ENCODE measurements at regions not wholly inside any gene's neighbourhood (a gene's known extent, or its start where the extent isn't known, plus 50 kb on each side); places are given as distances from the start of the nearest gene placed in this dataset.

DNA sequence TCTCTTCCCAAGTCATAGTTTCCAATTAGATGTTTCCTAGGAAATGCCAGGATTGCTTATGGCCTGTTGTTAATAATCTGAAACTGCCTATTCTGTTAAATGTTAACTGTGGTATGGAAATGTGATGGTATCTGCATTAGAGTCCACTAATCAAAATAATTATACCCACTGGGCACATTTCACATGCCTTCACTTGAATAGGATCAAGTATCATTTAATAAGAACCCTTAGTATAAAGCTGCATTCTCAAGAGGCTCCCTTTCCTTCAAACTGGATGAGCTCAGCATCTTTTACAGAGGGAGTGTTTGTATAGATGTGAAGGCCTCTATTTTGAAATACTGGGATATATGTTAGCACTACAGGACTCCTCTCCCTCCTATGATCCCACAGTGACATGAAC, 477.2 kb upstream of the VRK2 start:
- intact Hi-C loops (cut with micrococcal nuclease; ENCODE audit: unreplicated experiment) = no loop called here

DNA sequence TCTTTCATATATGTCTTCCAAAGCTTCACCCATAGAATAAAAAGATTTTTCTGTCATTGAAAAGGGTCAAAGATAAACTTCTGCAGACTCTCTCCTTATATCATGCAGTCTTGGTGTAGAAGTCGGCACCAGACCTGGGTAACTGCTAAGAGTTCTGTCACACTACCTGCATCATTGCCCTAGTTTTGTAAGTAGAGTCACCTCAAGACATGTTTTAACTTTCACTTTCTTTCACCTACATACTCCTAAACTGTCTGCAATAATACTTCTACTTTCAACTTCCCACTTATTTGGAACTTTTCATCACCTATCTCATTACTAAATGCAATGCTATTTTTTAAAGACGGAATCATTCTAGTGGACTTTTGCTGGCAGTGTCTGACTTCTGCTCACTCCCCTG, 475.6 kb upstream of the VRK2 start:
- Mint-ChIP-seq H3K36me3 (ENCODE audit: insufficient read depth, unreplicated experiment) (no peaks in the 10 kb centered on the region), H3K9me3 (ENCODE audit: unreplicated experiment) (no peaks in the 10 kb centered on the region), H3K4me3 (ENCODE audit: unreplicated experiment) (no peak overlapping the region), H3K4me1 (ENCODE audit: low read depth, unreplicated experiment) (peaks cover 6% of the 10 kb centered on the region), H3K27ac (ENCODE audit: unreplicated experiment) (no peak overlapping the region), H3K27me3 (ENCODE audit: insufficient read depth, unreplicated experiment) (no peaks in the 10 kb centered on the region)
- intact Hi-C loops (cut with micrococcal nuclease; ENCODE audit: unreplicated experiment) = no loop called here
- no peaks in the 10 kb centered on the region for H3K36me3 ChIP-seq (ENCODE audit: control insufficient read depth, insufficient read depth, low read length)
- no TSS peak for BruUV-seq (replicated peaks)
- no peak overlapping the region for H3K4me3 ChIP-seq (ENCODE audit: low read depth, low read length)
- H3K27me3 ChIP-seq (replicated peaks; ENCODE audit: control insufficient read depth, insufficient read depth, low read length) = no peaks in the 10 kb centered on the region
- no peaks in the 10 kb centered on the region for H3K9me3 ChIP-seq
- CTCF ChIA-PET = no interaction called here
- POLR2A ChIA-PET = no interaction called here
- TF ChIP-seq, protein P1, sequence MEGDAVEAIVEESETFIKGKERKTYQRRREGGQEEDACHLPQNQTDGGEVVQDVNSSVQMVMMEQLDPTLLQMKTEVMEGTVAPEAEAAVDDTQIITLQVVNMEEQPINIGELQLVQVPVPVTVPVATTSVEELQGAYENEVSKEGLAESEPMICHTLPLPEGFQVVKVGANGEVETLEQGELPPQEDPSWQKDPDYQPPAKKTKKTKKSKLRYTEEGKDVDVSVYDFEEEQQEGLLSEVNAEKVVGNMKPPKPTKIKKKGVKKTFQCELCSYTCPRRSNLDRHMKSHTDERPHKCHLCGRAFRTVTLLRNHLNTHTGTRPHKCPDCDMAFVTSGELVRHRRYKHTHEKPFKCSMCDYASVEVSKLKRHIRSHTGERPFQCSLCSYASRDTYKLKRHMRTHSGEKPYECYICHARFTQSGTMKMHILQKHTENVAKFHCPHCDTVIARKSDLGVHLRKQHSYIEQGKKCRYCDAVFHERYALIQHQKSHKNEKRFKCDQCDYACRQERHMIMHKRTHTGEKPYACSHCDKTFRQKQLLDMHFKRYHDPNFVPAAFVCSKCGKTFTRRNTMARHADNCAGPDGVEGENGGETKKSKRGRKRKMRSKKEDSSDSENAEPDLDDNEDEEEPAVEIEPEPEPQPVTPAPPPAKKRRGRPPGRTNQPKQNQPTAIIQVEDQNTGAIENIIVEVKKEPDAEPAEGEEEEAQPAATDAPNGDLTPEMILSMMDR (IDR thresholded peaks at IDR 0.05; ENCODE audit: insufficient read depth in 1 of 2, low read depth in 1 of 2, low read length in 1 of 2, severe bottlenecking in 1 of 2, unreplicated experiment in 1 of 2) = no peak
- H3K4me1 ChIP-seq = no peaks in the 10 kb centered on the region; the same call in 1 of the 2 replicates
- DNase-seq = no peak

More for the DNA sequence above, 477.2 kb upstream of the VRK2 start:
- no peak overlapping the region for H3K4me3 Mint-ChIP-seq (ENCODE audit: unreplicated experiment)
- DNase-seq = no peak
- no peak overlapping the region for H3K27ac Mint-ChIP-seq (ENCODE audit: unreplicated experiment)
- no peaks in the 10 kb centered on the region for H3K9me3 Mint-ChIP-seq (ENCODE audit: unreplicated experiment)
- H3K4me3 ChIP-seq (ENCODE audit: low read depth, low read length) = no peak overlapping the region
- TF ChIP-seq, protein P1 (IDR thresholded peaks at IDR 0.05; ENCODE audit: insufficient read depth in 1 of 2, low read depth in 1 of 2, low read length in 1 of 2, severe bottlenecking in 1 of 2, unreplicated experiment in 1 of 2) = no peak
- H3K36me3 Mint-ChIP-seq (ENCODE audit: insufficient read depth, unreplicated experiment) = no peaks in the 10 kb centered on the region
- no peaks in the 10 kb centered on the region for H3K9me3 ChIP-seq
- no peaks in the 10 kb centered on the region for H3K27me3 Mint-ChIP-seq (ENCODE audit: insufficient read depth, unreplicated experiment)
- no TSS peak for BruUV-seq (replicated peaks)
- ChIA-PET POLR2A (no interaction called here), CTCF (no interaction called here)
- H3K27me3 ChIP-seq (replicated peaks; ENCODE audit: control insufficient read depth, insufficient read depth, low read length) = no peaks in the 10 kb centered on the region
- H3K4me1 Mint-ChIP-seq (ENCODE audit: low read depth, unreplicated experiment) = peaks cover 6% of the 10 kb centered on the region
- no peaks in the 10 kb centered on the region; the same call in 1 of the 2 replicates for H3K4me1 ChIP-seq
- H3K36me3 ChIP-seq (ENCODE audit: control insufficient read depth, insufficient read depth, low read length) = no peaks in the 10 kb centered on the region

DNA sequence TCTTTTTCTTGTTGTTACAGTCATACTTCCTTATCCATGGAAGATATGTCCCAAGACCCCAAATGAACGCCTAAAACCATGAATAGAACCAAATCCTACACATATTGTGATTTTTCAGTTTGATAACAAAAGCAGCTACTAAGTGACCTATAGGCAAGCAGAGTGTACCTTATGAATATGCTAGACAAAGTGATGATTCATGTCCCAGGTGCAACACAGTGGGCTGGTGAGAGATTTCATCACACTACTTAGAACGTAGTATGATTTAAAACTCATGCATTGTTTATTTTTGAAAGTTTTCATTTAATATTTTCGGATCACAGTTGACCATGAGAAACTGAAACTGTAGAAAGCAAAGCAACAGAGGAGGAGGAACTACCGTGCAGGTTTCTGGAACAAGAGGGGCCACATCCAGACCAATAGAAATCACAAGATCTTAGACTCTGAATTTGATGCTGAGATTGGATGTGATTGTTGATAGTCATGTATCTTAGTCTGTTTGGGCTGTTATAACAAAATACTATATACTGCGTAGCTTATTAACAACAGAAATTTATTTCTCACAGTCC, 470.8 kb upstream of the VRK2 start:
- Histone ChIP-seq H3K4me3 (ENCODE audit: low read depth, low read length) (no peak overlapping the region), H3K36me3 (ENCODE audit: control insufficient read depth, insufficient read depth, low read length) (no peaks in the 10 kb centered on the region), H3K27me3 (replicated peaks; ENCODE audit: control insufficient read depth, insufficient read depth, low read length) (no peaks in the 10 kb centered on the region), H3K4me1 (no peaks in the 10 kb centered on the region), H3K9me3 (no peaks in the 10 kb centered on the region)
- no TSS peak for BruUV-seq (replicated peaks)
- intact Hi-C loops (cut with micrococcal nuclease; ENCODE audit: unreplicated experiment) = no loop called here
- TF ChIP-seq, protein P1 (IDR thresholded peaks at IDR 0.05; ENCODE audit: insufficient read depth in 1 of 2, low read depth in 1 of 2, low read length in 1 of 2, severe bottlenecking in 1 of 2, unreplicated experiment in 1 of 2) = no peak
- Mint-ChIP-seq H3K9me3 (ENCODE audit: unreplicated experiment) (no peaks in the 10 kb centered on the region), H3K4me3 (ENCODE audit: unreplicated experiment) (no peak overlapping the region), H3K4me1 (ENCODE audit: low read depth, unreplicated experiment) (no peaks in the 10 kb centered on the region), H3K36me3 (ENCODE audit: insufficient read depth, unreplicated experiment) (no peaks in the 10 kb centered on the region), H3K27ac (ENCODE audit: unreplicated experiment) (no peak overlapping the region), H3K27me3 (ENCODE audit: insufficient read depth, unreplicated experiment) (no peaks in the 10 kb centered on the region)
- no peak for DNase-seq
- CTCF ChIA-PET = no interaction called here
- POLR2A ChIA-PET = no interaction called here

All from Caco-2 (cell line).